Progenitor cell of endocrine pancreas (in vitro differentiated cells): ENCODE measurements at regions not wholly inside any gene's neighbourhood (a gene's known extent, or its start where the extent isn't known, plus 50 kb on each side); places are given as distances from the start of the nearest gene placed in this dataset.
"Not testable (repeated sequence)": the region's sequence is repeated elsewhere in the genome, so short reads cannot be mapped to it uniquely, and the experiment has no call there.

Experiments used
- DNase-seq: peaks from one replicate; pipeline ENCODE4 v3.0.0; 2021; ENCODE audit warnings: low spot score; ENCODE audit not compliant: unreplicated experiment
- H3K27ac Mint-ChIP-seq: 2 replicates; pipeline ENCODE4 v1.8.0; 2021; ENCODE audit warnings: mild to moderate bottlenecking, moderate library complexity, mixed read lengths
- H3K27me3 Mint-ChIP-seq: 2 replicates; pipeline ENCODE4 v1.8.0; 2021; ENCODE audit warnings: mixed read lengths
- H3K36me3 Mint-ChIP-seq: 2 replicates; pipeline ENCODE4 v1.8.0; 2022; ENCODE audit warnings: mixed read lengths; ENCODE audit not compliant: insufficient read depth
- H3K4me1 Mint-ChIP-seq: 2 replicates; pipeline ENCODE4 v1.8.0; 2021; ENCODE audit warnings: low read depth, mixed read lengths
- H3K4me3 Mint-ChIP-seq: 2 replicates; pipeline ENCODE4 v1.8.0; 2021; ENCODE audit warnings: low read depth, mild to moderate bottlenecking, moderate library complexity, mixed read lengths
- H3K9me3 Mint-ChIP-seq: 2 replicates; pipeline ENCODE4 v1.8.0; 2021; ENCODE audit warnings: low read depth, mixed read lengths
- TF ChIP-seq, protein P1 (sequence below): fragments of 200-600 bp; sonication (generic); IDR thresholded peaks from one replicate; pipeline ENCODE4 v1.5.0; 2021; ENCODE audit warnings: antibody characterized with exemption, mild to moderate bottlenecking; ENCODE audit not compliant: unreplicated experiment

- H3K4me1 Mint-ChIP-seq = no peaks in the 10 kb centered on the region
- H3K27me3 Mint-ChIP-seq = peaks cover 10% of the 10 kb centered on the region
- no peaks in the 10 kb centered on the region for H3K36me3 Mint-ChIP-seq
- no peak overlapping the region for H3K4me3 Mint-ChIP-seq
- TF ChIP-seq, protein P1, sequence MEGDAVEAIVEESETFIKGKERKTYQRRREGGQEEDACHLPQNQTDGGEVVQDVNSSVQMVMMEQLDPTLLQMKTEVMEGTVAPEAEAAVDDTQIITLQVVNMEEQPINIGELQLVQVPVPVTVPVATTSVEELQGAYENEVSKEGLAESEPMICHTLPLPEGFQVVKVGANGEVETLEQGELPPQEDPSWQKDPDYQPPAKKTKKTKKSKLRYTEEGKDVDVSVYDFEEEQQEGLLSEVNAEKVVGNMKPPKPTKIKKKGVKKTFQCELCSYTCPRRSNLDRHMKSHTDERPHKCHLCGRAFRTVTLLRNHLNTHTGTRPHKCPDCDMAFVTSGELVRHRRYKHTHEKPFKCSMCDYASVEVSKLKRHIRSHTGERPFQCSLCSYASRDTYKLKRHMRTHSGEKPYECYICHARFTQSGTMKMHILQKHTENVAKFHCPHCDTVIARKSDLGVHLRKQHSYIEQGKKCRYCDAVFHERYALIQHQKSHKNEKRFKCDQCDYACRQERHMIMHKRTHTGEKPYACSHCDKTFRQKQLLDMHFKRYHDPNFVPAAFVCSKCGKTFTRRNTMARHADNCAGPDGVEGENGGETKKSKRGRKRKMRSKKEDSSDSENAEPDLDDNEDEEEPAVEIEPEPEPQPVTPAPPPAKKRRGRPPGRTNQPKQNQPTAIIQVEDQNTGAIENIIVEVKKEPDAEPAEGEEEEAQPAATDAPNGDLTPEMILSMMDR = no peak
- DNase-seq = no peak
- no peak overlapping the region for H3K27ac Mint-ChIP-seq
- H3K9me3 Mint-ChIP-seq = no peaks in the 10 kb centered on the region
Observed at GRCh38 chr13:99093997-99094396, 106.7 kb upstream of the UBAC2 start.

DNA sequence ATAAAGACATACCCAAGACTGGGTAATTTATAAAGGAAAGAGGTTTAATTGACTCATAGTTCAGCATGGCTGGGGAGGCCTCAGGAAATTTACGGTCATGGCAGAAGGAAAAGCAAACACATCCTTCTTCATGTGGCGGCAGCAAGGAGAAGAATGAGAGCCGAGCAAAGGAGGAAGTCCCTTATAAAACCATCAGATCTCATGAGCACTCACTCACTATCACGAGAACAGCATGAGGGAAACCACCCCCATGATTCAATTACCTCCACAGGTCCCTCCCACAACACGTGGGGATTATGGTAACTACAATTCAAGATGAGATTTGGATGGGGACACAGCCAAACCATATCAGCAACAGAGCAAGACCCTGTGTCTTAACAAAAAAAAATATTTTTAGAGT, 98.8 kb upstream of the UBAC2 start:
- not testable (repeated sequence) for H3K4me1 Mint-ChIP-seq, H3K9me3 Mint-ChIP-seq, H3K36me3 Mint-ChIP-seq, H3K27me3 Mint-ChIP-seq, H3K4me3 Mint-ChIP-seq, H3K27ac Mint-ChIP-seq, DNase-seq

DNA sequence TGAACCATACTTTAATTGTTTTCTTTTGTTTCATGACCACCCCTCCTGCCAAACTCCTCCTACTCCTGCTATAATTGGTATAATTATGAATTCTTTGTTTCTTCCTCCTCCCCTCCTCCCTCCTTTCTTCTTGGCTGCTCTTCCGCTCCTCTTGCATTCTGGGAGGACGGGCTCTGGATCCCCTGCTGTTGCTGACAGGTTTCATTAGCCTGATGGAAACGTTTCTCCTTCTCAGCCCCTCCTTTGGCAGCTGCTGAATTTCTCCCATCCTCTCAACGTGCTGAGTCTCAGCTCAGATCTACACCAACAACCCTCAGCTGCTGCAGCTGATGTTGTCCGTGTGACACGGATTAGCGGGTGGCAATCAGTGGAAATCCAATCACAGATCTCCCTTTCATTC, 97.1 kb upstream of the UBAC2 start:
- H3K27ac Mint-ChIP-seq = no peak overlapping the region
- no peak for DNase-seq

DNA sequence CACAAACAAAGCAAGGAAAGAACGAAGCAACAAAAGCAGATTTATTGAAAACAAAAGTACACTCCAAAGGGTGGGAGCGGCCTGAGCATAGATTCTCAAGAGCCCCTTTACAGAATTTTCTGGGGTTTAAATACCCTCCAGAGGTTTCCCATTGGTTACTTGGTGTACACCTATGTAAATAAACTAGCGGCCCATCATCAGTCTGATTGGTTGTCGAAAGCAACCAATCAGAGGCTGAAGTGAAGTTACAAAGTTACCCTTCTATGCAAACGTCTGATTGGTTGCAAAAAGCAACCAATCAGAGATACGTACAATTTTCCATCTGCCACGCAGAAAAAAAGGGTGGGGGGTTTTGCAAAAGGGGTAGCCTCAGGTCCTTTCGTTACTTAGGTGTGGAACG, 96.3 kb upstream of the UBAC2 start:
- no peak for DNase-seq
- H3K27ac Mint-ChIP-seq = no peak overlapping the region
- H3K27me3 Mint-ChIP-seq = peaks cover 7% of the 10 kb centered on the region
- no peaks in the 10 kb centered on the region for H3K36me3 Mint-ChIP-seq
- no peaks in the 10 kb centered on the region for H3K9me3 Mint-ChIP-seq
- no peaks in the 10 kb centered on the region for H3K4me1 Mint-ChIP-seq
- TF ChIP-seq, protein P1 = no peak
- no peak overlapping the region for H3K4me3 Mint-ChIP-seq

More for the DNA sequence above, 97.1 kb upstream of the UBAC2 start:
- Mint-ChIP-seq H3K27me3 (peaks cover 7% of the 10 kb centered on the region), H3K36me3 (no peaks in the 10 kb centered on the region), H3K4me1 (no peaks in the 10 kb centered on the region), H3K4me3 (no peak overlapping the region), H3K9me3 (no peaks in the 10 kb centered on the region)
- TF ChIP-seq, protein P1 = no peak

DNA sequence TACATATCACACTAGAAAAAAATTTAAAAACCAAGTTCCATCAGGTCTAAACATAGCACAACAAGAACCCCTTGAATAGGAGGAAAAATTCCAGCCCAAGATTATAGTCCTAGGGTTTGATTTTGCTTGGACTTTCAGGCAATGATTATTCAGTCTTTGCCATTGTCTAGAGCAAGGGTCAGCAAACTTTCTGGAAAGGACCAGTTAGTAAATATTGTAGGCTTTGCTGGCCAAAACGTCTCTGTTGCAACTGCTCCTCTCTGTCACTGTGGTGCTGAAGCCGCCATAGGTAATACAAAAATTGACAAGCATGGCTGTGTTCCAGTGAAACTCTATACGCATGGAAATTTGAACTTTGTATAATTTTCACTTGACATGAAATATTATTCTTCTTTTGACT, 95.5 kb upstream of the UBAC2 start:
- H3K4me1 Mint-ChIP-seq = no peaks in the 10 kb centered on the region
- no peak for DNase-seq
- no peaks in the 10 kb centered on the region for H3K36me3 Mint-ChIP-seq
- peaks cover 7% of the 10 kb centered on the region for H3K27me3 Mint-ChIP-seq
- H3K9me3 Mint-ChIP-seq = no peaks in the 10 kb centered on the region
- TF ChIP-seq, protein P1 = no peak
- H3K4me3 Mint-ChIP-seq = no peak overlapping the region
- no peak overlapping the region for H3K27ac Mint-ChIP-seq

DNA sequence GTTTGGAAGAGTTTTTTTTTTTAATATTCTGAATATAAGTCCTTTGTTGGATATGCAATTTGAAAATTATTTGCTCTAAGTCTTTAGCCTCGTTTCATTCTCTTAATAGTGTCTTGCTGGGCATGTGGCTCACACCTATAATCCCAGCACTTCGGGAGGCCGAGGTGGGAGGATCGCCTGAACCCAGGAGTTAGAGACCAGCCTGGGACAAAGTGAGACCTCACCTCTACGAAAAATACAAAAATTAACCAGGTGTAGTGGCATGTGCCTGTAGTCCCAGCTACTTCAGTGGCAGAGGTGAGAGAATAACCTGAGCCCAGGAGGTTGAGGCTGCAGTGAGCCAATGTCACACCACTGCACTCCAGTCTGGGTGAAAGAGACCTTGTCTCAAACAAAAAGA, 87.3 kb upstream of the UBAC2 start:
- no peak overlapping the region for H3K4me3 Mint-ChIP-seq
- TF ChIP-seq, protein P1 = no peak
- no peaks in the 10 kb centered on the region for H3K36me3 Mint-ChIP-seq
- H3K27me3 Mint-ChIP-seq = no peaks in the 10 kb centered on the region
- DNase-seq = no peak
- H3K4me1 Mint-ChIP-seq = no peaks in the 10 kb centered on the region
- H3K27ac Mint-ChIP-seq = no peak overlapping the region
- no peaks in the 10 kb centered on the region for H3K9me3 Mint-ChIP-seq
